HG03354 (cell line): ENCODE measurements at regions not wholly inside any gene's neighbourhood (a gene's known extent, or its start where the extent isn't known, plus 50 kb on each side); places are given as distances from the start of the nearest gene placed in this dataset.
"Not testable (repeated sequence)": the region's sequence is repeated elsewhere in the genome, so short reads cannot be mapped to it uniquely, and the experiment has no call there.

Experiments used
- ATAC-seq: cut with Tn5 transposase; IDR thresholded peaks from one replicate; pipeline ENCODE4 v1.9.1; 2021; ENCODE audit warnings: mild to moderate bottlenecking; ENCODE audit not compliant: unreplicated experiment, poor library complexity, severe bottlenecking

GRCh38 chr1:106360252-106360651 is 696.2 kb upstream of the PRMT6 start:
- ATAC-seq: no peak

GRCh38 chr1:106366627-106367319 is 689.7 kb upstream of the PRMT6 start:
- ATAC-seq: peak; percentile 47

- ATAC-seq: no peak
Observed at GRCh38 chr1:106378261-106378660, 678.2 kb upstream of the PRMT6 start.

DNA sequence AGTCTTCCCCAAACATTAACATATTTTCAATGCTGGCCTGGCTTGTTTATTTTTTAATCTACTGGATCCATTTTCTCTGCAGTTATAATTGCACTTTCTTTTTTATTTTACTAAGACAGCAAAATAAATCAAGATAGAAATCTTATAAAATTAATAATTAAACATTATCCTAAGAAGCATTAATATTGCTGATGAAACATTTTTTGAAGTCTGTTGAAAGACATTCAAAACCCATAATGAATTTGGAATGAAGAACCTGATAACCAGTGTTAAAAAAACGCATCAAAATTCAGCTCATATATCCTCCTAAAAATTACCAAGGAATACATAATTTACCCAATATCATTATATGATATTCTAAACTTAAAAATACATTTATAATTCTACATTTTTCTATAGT is 675.7 kb upstream of the PRMT6 start:
- ATAC-seq: no peak

GRCh38 chr1:106389160-106389559 is 667.3 kb upstream of the PRMT6 start:
- ATAC-seq: not testable (repeated sequence)

GRCh38 chr1:106393046-106393445 is 663.4 kb upstream of the PRMT6 start:
- no peak for ATAC-seq

DNA sequence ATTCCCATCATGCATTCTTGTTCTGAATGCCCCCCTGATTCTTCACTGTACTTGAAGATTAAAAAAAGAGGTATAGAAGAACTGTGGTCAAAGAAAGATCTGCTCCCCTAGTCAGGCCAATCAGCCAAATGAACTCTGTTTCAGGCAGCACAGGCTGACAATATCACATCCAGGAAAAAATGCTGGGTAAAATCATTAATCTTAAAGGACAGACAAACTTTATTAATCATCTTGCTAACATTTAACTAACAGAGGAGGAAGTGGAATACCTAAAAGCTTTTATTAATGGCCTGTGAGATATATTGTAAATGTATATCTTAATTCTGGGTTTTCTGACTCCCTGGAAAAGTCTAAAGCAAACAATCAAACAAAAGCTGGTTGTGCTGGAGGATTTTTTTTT is 660.5 kb upstream of the PRMT6 start:
- no peak for ATAC-seq

GRCh38 chr1:106398391-106398790 is 658.1 kb upstream of the PRMT6 start:
- ATAC-seq: no peak

GRCh38 chr1:106406114-106406513 is 650.4 kb upstream of the PRMT6 start:
- no peak for ATAC-seq

- not testable (repeated sequence) for ATAC-seq
Observed at GRCh38 chr1:106412321-106412720, 644.2 kb upstream of the PRMT6 start.

DNA sequence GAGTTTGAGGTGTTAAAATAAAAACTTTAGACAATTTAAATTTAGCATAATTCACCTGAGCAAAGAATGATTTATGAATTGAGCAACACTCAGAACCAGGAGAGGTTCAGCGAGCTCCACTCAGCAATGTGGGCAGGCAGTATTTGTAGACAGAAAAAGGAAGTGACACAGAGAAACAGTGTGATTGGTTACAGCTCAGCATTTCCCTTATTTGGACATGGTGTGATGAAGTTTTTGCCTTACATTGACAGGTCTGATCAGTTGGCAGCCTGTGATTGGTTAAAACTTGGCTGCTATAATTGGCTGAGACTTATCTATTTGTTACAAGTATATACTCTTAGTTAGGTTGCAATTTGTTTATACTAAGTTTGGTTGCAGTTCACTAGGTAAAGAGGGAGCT is 621.2 kb upstream of the PRMT6 start:
- no peak for ATAC-seq

GRCh38 chr1:106439475-106439874 is 617.0 kb upstream of the PRMT6 start:
- ATAC-seq: no peak

GRCh38 chr1:106447466-106447865 is 609.0 kb upstream of the PRMT6 start:
- ATAC-seq: no peak

GRCh38 chr1:106456832-106457231 is 599.6 kb upstream of the PRMT6 start:
- no peak for ATAC-seq

- ATAC-seq: no peak
Observed at GRCh38 chr1:106457368-106457767, 599.1 kb upstream of the PRMT6 start.

DNA sequence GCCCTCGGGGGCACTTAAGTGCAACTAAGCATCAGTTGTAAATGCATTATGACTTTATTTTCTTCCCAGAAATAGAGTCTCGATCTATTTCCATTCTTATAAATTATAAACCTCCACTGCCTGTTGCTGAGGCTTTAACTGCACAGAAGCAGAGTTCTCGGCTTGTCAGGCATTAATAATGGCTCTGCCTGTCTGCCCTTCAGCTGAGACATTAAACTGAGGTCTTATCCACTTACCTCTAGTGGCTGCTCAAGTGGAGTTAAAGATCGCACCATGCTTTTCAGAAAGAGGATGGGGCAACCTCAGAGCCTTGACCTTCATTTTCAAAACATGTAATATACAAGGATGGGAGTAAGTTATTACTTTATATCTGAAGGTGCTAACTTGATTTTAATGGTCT is 597.6 kb upstream of the PRMT6 start:
- ATAC-seq: no peak

DNA sequence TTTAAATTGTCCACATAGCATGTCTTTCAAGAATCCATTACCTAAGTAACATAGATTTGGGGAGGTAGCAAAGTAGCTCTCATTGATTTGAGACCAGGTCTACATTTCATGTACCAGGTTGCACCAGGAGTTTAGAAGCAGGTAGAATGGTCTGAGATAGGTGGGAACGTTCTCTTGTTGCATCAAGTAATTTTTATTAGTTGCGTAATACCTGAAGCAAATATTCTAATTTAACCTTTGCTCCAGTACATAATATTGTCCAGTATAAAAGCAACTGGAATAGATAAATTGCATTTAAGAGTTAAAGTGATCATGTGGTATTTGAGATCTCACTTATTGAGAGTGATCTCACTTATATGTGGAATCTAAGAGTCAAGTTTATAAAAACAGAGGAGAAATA is 597.1 kb upstream of the PRMT6 start:
- no peak for ATAC-seq

DNA sequence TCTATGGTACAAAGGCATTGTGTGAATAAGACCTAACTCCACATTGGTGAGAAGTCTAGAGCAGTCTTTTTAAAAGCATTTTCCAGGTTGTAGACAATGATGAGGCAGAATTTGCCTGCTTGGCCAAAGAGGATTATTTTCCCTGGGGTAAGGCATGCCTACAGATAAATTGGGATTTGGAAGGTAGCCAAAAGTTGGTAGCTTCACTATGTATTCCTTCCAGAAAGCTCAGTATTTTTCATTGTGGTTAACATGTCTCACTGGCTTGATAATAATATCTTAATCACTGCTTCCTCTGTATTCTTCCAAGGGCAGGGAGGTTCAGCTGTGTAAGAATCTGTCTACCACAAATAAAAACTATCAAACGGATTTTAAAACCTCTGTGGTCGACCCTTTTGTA is 590.8 kb upstream of the PRMT6 start:
- no peak for ATAC-seq

- no peak for ATAC-seq
Observed at GRCh38 chr1:106480629-106481028, 575.8 kb upstream of the PRMT6 start.

- no peak for ATAC-seq
Observed at GRCh38 chr1:106492880-106493279, 563.6 kb upstream of the PRMT6 start.

GRCh38 chr1:106494646-106495045 is 561.8 kb upstream of the PRMT6 start:
- no peak for ATAC-seq

GRCh38 chr1:106498238-106498637 is 558.2 kb upstream of the PRMT6 start:
- ATAC-seq: no peak
